Mesothelial cell of epicardium (in vitro differentiated cells): ENCODE measurements at regions not wholly inside any gene's neighbourhood (a gene's known extent, or its start where the extent isn't known, plus 50 kb on each side); places are given as distances from the start of the nearest gene placed in this dataset.

Source experiments
- DNase-seq, 2 experiments: peaks; one replicate each; pipeline ENCODE4 v3.0.0; 2021; ENCODE audit warnings: low spot score in 2 of 2; ENCODE audit not compliant: unreplicated experiment in 2 of 2
- H3K27ac Mint-ChIP-seq: 2 replicates; pipeline ENCODE4 v1.8.0; 2021; ENCODE audit warnings: mixed read lengths
- H3K27me3 Mint-ChIP-seq: 2 replicates; pipeline ENCODE4 v1.8.0; 2021; ENCODE audit warnings: low read depth, mixed read lengths
- H3K36me3 Mint-ChIP-seq: 2 replicates; pipeline ENCODE4 v1.8.0; 2021; ENCODE audit warnings: mixed read lengths
- H3K4me1 Mint-ChIP-seq: 2 replicates; pipeline ENCODE4 v1.8.0; 2021; ENCODE audit warnings: mixed read lengths
- H3K4me3 Mint-ChIP-seq: 2 replicates; pipeline ENCODE4 v1.8.0; 2021; ENCODE audit warnings: mild to moderate bottlenecking, moderate library complexity, mixed read lengths
- H3K9me3 Mint-ChIP-seq: 2 replicates; pipeline ENCODE4 v1.8.0; 2021; ENCODE audit warnings: mixed read lengths
- TF ChIP-seq, protein P1 (sequence below): fragments of 200-600 bp; sonication (generic); IDR thresholded peaks from one replicate; pipeline ENCODE4 v1.5.0; 2021; ENCODE audit warnings: antibody characterized with exemption; ENCODE audit not compliant: unreplicated experiment

DNA sequence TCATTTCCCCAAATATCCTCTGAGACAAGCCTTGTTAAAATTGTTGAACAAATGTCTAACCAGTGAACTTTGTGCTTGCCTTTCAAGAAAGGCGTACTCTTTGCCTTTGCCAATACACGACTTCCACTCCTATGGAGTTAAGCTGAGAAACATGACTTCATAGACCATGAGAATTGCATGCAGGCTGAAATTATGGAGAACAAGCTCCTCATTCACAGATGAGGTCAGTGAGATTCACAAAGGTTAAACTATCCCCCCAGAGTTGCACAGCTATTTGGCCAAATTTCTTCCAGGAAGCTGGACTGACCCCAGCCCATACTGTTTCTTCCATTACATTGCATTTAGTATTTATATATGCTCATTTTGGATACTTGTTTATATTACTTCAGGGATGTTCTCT lies 221.4 kb upstream of the SEMA3C start:
- H3K4me3 Mint-ChIP-seq, result no peak overlapping the region
- peaks cover 9% of the 10 kb centered on the region for H3K9me3 Mint-ChIP-seq
- H3K36me3 Mint-ChIP-seq, result no peaks in the 10 kb centered on the region
- no peaks in the 10 kb centered on the region for H3K27me3 Mint-ChIP-seq
- H3K4me1 Mint-ChIP-seq, result peaks cover 30% of the 10 kb centered on the region
- H3K27ac Mint-ChIP-seq, result peak overlapping the region; percentile 31
- no peak for DNase-seq
- TF ChIP-seq, protein P1, sequence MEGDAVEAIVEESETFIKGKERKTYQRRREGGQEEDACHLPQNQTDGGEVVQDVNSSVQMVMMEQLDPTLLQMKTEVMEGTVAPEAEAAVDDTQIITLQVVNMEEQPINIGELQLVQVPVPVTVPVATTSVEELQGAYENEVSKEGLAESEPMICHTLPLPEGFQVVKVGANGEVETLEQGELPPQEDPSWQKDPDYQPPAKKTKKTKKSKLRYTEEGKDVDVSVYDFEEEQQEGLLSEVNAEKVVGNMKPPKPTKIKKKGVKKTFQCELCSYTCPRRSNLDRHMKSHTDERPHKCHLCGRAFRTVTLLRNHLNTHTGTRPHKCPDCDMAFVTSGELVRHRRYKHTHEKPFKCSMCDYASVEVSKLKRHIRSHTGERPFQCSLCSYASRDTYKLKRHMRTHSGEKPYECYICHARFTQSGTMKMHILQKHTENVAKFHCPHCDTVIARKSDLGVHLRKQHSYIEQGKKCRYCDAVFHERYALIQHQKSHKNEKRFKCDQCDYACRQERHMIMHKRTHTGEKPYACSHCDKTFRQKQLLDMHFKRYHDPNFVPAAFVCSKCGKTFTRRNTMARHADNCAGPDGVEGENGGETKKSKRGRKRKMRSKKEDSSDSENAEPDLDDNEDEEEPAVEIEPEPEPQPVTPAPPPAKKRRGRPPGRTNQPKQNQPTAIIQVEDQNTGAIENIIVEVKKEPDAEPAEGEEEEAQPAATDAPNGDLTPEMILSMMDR, result no peak

DNA sequence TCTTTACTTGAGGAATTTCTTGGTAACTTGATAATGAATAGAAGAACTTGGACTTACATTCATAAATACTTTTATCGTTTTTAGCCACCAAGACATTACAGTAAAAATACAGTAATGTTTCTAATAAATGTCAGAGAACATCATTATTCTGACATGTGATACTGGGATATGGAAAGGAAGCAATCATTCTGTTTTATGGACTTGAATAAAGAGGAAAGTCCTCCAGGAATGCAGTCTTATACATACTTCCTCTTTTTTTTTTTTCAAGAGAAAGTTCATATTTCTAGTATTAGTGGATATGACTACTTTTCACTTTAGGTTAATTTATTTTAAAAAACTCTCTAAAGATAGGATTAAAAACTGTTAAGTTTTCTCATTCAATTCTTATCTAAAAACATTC lies 220.0 kb upstream of the SEMA3C start:
- H3K9me3 Mint-ChIP-seq, result peaks cover 6% of the 10 kb centered on the region
- TF ChIP-seq, protein P1, result no peak

GRCh38 chr7:81135324-81135723 lies 216.5 kb upstream of the SEMA3C start:
- Mint-ChIP-seq H3K9me3 (peaks cover 4% of the 10 kb centered on the region), H3K27ac (no peak overlapping the region), H3K4me3 (no peak overlapping the region), H3K27me3 (no peaks in the 10 kb centered on the region), H3K4me1 (peaks cover 21% of the 10 kb centered on the region), H3K36me3 (no peaks in the 10 kb centered on the region)
- DNase-seq, result no peak
- TF ChIP-seq, protein P1, result no peak

More for the DNA sequence above, 220.0 kb upstream of the SEMA3C start:
- Mint-ChIP-seq H3K4me3 (no peak overlapping the region), H3K36me3 (no peaks in the 10 kb centered on the region), H3K4me1 (peaks cover 26% of the 10 kb centered on the region), H3K27ac (peak overlapping the region; percentile 86), H3K27me3 (no peaks in the 10 kb centered on the region)
- no peak for DNase-seq

DNA sequence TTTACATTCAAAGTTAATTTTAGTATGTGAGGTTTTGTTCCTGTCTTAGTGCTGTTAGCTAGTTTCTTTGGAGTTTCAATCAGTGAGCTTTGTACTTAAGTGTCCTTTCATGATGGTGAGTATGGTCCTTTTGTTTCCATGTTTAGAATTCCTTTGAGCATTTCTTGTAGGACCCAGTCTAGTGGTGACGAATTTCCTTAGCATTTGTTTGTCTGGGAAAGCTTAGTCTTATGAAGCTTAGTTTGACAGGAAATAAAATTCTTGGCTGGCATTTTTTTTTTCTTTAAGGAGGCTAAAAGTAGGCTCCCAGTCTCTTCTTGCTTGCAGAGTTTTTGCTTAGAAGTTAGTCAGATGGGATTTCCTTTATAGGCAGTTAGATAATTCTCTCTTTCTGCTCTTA lies 209.2 kb upstream of the SEMA3C start:
- Mint-ChIP-seq H3K9me3 (peaks cover 51% of the 10 kb centered on the region), H3K36me3 (peaks cover 26% of the 10 kb centered on the region), H3K4me1 (no peaks in the 10 kb centered on the region), H3K4me3 (no peak overlapping the region), H3K27me3 (no peaks in the 10 kb centered on the region), H3K27ac (no peak overlapping the region)
- TF ChIP-seq, protein P1, result no peak
- DNase-seq, result no peak

DNA sequence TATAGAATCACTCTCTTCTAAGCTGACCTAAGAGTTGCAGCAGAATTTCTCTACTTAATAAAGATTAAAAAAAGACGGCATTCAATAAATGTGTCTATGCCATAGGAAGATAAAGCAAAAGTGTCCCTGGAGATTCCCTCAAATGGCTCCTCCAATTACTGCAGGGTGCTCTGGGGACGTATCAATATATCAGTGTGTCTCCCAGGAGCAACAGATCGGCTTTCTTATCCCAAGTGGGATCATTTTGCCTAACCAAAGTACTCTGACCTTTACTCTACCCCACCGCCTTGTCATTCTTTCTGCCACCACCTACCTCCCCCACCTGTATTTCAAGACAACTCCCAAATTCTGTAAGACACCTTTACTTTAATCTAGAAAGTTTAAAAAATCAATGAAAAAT lies 202.0 kb upstream of the SEMA3C start:
- TF ChIP-seq, protein P1, result no peak
- Mint-ChIP-seq H3K9me3 (peaks cover 47% of the 10 kb centered on the region), H3K27ac (peak overlapping the region; percentile 17), H3K4me1 (peaks cover 16% of the 10 kb centered on the region), H3K4me3 (no peak overlapping the region), H3K36me3 (peaks cover 11% of the 10 kb centered on the region), H3K27me3 (no peaks in the 10 kb centered on the region)
- no peak for DNase-seq

DNA sequence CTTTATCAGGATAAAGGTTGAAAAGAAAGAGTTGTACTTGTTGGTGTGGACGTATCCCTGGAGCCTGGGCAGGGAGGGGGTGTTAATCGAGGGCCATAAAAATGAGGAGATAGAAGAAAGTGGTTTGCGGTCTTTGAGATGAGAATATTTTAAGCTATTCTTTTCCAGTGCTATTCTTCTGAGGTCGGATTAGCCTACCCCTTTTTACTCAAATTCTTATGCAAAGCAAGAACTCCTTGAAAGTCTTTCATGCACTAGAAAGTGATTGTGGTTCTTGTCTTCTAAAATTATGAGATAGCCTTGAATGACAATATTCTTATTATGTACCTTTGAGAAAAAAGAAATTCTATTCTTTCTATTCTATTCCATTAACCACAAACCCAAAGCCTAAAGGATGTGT lies 201.3 kb upstream of the SEMA3C start:
- H3K4me1 Mint-ChIP-seq, result peaks cover 20% of the 10 kb centered on the region
- TF ChIP-seq, protein P1, result no peak
- no peak overlapping the region for H3K4me3 Mint-ChIP-seq
- no peak for DNase-seq
- no peaks in the 10 kb centered on the region for H3K27me3 Mint-ChIP-seq
- peaks cover 40% of the 10 kb centered on the region for H3K9me3 Mint-ChIP-seq
- H3K27ac Mint-ChIP-seq, result no peak overlapping the region
- H3K36me3 Mint-ChIP-seq, result peaks cover 12% of the 10 kb centered on the region
